GM21381 (cell line): ENCODE measurements at regions not wholly inside any gene's neighbourhood (a gene's known extent, or its start where the extent isn't known, plus 50 kb on each side); places are given as distances from the start of the nearest gene placed in this dataset.

ENCODE experiments used
- ATAC-seq: cut with Tn5 transposase; IDR thresholded peaks from one replicate; pipeline ENCODE4 v1.9.1; 2021; ENCODE audit warnings: mild to moderate bottlenecking, moderate library complexity; ENCODE audit not compliant: unreplicated experiment

- ATAC-seq = no peak
Observed at GRCh38 chr18:23384778-23385736, 68.0 kb upstream of the RIOK3 start.

- ATAC-seq = no peak
Observed at GRCh38 chr18:23386317-23386716, 66.8 kb upstream of the RIOK3 start.

DNA sequence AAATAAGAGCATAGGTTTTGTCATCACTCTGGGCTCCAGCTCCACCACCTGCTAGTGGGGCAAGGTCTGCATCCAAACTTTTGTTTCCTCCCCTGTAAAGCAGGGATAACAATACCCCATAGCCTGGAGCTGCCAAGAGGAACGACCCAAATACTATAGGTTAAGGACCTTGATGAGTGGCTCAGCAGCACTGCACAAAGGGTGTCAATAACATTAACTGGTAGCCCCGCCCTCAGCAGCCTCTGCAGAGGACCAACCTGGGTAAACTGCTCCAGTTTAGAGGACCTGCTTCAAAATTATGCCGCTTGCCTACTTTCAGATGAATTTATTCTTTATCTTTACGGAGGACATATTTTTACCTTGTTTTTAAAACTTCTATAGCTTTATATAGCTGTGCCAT lies 65.8 kb upstream of the RIOK3 start:
- ATAC-seq = no peak

DNA sequence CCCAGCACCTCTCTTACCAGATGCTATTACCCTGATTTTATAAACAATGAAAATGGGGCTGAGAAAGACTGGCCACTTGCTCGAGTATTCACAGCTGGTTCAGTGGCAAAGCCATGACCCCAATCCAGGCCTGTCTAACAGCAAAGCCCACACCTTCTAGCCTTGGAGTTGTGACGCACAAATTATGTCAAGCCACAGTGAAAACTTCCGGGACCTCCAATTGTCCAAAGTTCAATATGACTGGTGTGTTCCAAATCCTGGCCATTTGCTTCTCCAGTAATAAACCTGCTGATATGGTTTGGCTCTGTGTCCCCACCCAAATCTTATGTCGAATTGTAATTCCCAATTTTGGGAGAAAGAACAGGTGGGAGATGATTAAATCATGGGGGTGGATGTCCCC lies 64.7 kb upstream of the RIOK3 start:
- no peak for ATAC-seq

DNA sequence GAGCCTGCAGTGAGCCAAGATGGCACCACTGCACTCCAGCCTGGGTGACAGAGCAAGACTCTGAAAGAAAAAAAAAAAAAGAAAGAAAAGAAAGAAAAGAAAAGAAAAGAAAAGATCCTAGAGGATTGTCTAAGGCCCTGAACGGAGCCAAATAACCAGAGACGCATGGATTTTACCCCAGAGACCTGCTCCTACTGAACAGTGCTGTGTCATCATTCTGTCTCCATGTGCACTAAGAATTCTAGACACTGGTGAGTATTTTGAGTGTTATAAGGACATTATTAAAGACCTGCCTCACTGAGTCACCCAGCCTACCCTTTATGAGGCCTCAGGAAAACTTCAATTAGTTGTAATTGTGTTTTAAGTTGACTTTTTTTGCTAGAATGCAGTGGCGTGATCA lies 61.9 kb upstream of the RIOK3 start:
- ATAC-seq = no peak

GRCh38 chr18:23397907-23398306 lies 55.2 kb upstream of the RIOK3 start:
- no peak for ATAC-seq

DNA sequence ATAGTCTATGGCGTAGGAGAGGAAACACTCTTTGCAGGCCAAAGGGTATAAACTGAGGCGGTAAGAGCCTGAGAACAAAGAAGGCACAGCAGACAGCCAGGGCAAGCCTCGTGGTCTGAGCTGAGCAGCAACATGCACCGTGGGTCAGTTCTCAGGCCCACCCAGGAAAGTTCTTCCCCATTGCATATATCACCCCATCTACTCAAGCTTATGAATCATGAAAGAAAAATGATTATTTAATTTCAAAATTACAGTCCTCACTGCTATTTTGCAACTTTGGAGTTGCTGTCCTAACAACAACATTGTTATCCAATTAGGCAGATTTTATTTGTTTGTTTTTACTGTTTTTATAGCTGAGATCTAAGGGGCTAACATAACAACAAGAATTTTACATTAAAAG lies 54.7 kb upstream of the RIOK3 start:
- no peak for ATAC-seq

- no peak for ATAC-seq
Observed at GRCh38 chr18:23399067-23399466, 54.0 kb upstream of the RIOK3 start.

DNA sequence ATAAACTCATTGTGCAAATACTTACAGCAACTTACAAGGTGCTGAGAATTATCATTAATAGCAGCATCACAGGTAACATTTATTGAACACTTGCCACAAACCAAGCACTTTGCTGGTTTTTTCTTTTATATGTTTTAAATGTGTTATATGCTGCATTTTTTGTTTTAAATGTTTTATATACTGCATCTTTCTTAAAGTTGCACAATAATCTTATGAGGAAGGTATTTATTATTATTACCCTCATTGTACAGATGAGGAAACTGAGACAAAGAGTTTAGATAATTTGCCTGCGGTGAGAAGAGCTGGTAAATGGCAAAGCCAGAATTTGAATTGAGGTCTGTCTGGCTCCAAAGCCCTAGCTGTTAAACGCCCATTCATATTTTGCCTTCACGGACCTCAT lies 52.2 kb upstream of the RIOK3 start:
- ATAC-seq = no peak

- no peak for ATAC-seq
Observed at GRCh38 chr18:23401400-23402347, 51.4 kb upstream of the RIOK3 start.
